ENCODE measurements at regions not wholly inside any gene's neighbourhood (a gene's known extent, or its start where the extent isn't known, plus 50 kb on each side); places are given as distances from the start of the nearest gene placed in this dataset.
A peak's percentile ranks its signal among the peaks of the same experiment; 100 is the strongest.

DNA sequence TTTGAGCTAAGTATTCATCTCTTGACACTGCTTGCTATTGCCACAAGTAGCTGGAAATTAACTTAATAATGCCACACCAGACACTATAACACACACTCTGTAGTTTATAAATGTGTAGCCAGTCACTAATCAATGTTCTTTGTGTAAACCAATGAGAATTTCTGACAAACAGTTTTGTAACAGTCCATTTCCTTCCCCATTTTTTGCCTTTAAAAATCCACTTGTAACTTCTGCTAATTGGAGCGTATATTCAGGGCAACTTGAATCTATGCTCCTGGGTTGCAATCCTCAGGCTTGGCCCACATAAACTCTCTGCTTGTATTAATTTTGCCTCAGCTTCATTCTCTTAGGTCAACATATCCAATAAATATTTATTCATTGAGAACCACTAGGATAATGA is 125.0 kb upstream of the DHRS4 start:
- no peaks in the 10 kb centered on the region for H3K27me3 Mint-ChIP-seq
- ChIA-PET POLR2A (no interaction called here), CTCF (no interaction called here)
- no peaks in the 10 kb centered on the region for H3K36me3 Mint-ChIP-seq (ENCODE audit: low read depth)
- no peaks in the 10 kb centered on the region for H3K9me3 Mint-ChIP-seq
- no peak overlapping the region for H3K27ac Mint-ChIP-seq
- no peak overlapping the region for H3K4me3 Mint-ChIP-seq
- H3K4me1 Mint-ChIP-seq = no peaks in the 10 kb centered on the region
- DNase-seq = no peak

DNA sequence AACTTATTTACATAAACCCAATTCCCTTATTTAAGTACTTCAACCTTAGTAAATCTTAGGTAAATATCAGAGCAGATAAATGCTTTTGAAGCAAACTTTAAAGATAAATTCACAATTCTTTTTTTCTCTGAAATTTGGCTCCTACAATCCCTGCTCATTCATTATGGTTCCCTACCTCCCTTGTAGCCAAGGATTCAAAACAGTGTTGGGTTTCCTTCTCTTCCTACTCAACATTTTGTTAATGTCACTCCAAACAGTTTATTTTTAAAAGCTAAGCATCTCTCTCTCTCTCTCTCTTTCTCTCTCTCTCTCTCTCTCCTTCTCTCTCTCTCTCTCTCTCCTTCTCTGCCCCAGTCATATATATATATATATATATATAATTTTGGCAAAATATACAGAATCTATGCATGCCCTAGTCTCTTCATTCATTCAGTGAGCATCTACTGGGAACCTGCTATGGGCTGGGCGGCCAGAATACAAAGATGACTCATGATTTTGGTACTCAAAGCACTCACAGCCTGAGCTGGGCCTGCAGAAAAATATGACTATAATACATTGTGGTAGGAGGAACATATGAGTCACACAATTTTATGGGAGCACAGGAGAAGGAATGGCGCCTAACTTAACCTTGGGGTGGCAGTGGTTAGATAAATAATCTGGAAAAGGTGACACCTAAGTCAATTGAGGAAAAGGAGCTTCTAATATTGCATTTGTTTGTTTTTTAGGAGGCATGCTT is 123.7 kb upstream of the DHRS4 start:
- Mint-ChIP-seq H3K27me3 (no peaks in the 10 kb centered on the region), H3K36me3 (ENCODE audit: low read depth) (no peaks in the 10 kb centered on the region), H3K4me3 (no peak overlapping the region), H3K4me1 (no peaks in the 10 kb centered on the region), H3K27ac (no peak overlapping the region), H3K9me3 (no peaks in the 10 kb centered on the region)
- DNase-seq = no peak
- CTCF ChIA-PET = no interaction called here
- POLR2A ChIA-PET = no interaction called here

DNA sequence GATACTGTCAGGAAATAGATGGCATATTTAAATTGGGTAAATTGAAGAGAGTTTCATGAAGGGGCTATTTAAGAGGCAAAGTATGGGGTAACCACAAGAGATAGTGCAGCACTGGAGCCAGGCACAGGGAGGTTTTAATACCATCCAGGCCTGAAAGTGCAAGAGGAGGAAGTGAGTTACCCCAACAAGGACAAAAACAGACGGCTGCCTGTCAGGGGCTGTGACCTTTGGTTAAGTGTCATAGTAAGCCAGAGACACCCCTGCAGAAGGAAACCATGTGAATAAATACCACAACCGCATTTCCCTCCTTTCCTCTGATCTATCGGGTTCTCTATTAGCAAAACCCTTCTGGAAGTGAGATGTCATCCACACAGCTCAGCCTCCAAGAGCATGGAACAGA is 122.0 kb upstream of the DHRS4 start:
- Mint-ChIP-seq H3K36me3 (ENCODE audit: low read depth) (no peaks in the 10 kb centered on the region), H3K9me3 (no peaks in the 10 kb centered on the region), H3K4me1 (no peaks in the 10 kb centered on the region), H3K27me3 (no peaks in the 10 kb centered on the region), H3K4me3 (no peak overlapping the region), H3K27ac (no peak overlapping the region)
- POLR2A ChIA-PET = no interaction called here
- DNase-seq = no peak
- CTCF ChIA-PET = interaction anchor here (0.6 kb wide), 1 partner anchor 200 kb away, joined by 4 read pairs; no protein-coding TSS in a partner anchor

DNA sequence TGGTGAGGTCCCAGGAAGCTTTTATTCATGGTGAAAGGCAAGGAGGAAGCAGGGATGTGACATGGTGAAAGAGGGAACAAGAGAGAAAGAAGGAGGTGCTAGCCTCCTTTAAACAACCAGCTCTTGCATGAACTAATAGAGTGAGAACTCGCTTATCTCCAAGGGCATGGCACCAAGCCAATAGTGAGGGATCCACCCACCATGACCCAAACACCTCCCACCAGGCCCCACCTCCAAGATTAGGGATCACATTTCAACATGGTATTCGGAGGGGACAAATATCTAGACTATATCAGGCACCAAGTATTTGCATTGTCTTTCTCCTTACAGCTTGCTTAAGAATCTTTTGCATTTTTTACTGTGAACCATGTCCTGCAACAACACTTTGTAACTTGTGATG is 91.9 kb upstream of the DHRS4 start:
- ChIA-PET POLR2A (no interaction called here), CTCF (interaction anchor here (0.6 kb wide), 1 partner anchor 504 kb away, joined by 4 read pairs; no protein-coding TSS in a partner anchor)
- H3K27ac Mint-ChIP-seq = no peak overlapping the region
- no peak for DNase-seq
- no peak overlapping the region for H3K4me3 Mint-ChIP-seq
- H3K4me1 Mint-ChIP-seq = no peaks in the 10 kb centered on the region
- peaks cover 9% of the 10 kb centered on the region for H3K27me3 Mint-ChIP-seq
- H3K36me3 Mint-ChIP-seq (ENCODE audit: low read depth) = no peaks in the 10 kb centered on the region
- no peaks in the 10 kb centered on the region for H3K9me3 Mint-ChIP-seq

DNA sequence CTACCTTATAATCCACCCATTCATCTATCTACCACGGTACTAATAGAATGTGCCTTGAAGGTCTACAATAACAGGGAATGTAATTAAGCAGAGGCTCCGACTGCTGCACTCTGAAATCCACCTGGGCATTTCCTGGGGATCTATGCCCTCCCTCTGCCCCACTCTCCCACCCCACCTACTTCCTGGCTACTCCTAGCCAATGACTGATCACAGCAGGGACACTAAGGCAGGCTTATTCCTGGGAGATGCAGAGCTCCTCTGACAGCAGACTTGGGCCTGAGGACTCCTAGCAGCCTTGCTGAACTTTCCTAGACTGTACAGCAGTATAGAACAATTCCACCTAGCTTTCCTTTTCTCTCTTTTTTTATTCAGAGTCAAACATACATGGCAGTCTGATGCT is 91.1 kb upstream of the DHRS4 start:
- peaks cover 8% of the 10 kb centered on the region for H3K27me3 Mint-ChIP-seq
- H3K36me3 Mint-ChIP-seq (ENCODE audit: low read depth) = no peaks in the 10 kb centered on the region
- H3K9me3 Mint-ChIP-seq = no peaks in the 10 kb centered on the region
- H3K27ac Mint-ChIP-seq = no peak overlapping the region
- no peaks in the 10 kb centered on the region for H3K4me1 Mint-ChIP-seq
- DNase-seq = no peak
- H3K4me3 Mint-ChIP-seq = no peak overlapping the region
- ChIA-PET CTCF (no interaction called here), POLR2A (no interaction called here)

DNA sequence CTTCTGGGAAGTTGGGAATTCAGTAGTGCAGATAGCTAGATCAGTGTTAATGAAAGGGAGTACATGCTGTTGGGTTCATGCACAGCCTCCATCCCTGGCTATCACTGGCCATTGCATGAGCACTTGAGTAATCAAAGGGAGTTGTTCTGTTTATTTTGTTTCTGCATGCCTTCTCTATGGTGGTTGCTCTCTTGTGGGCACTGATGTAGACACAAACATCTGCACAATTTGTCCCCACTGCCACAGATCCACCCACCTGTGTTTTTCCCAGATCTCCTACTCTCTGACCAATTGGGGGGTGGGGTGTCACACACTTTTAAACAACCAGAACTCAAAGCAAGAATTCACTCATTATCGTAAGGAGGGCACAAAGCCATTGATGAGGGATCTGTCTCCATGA is 89.7 kb upstream of the DHRS4 start:
- Mint-ChIP-seq H3K36me3 (ENCODE audit: low read depth) (no peaks in the 10 kb centered on the region), H3K4me1 (no peaks in the 10 kb centered on the region), H3K4me3 (no peak overlapping the region), H3K27ac (no peak overlapping the region), H3K27me3 (peaks cover 6% of the 10 kb centered on the region), H3K9me3 (no peaks in the 10 kb centered on the region)
- POLR2A ChIA-PET = no interaction called here
- DNase-seq = no peak
- CTCF ChIA-PET = no interaction called here

DNA sequence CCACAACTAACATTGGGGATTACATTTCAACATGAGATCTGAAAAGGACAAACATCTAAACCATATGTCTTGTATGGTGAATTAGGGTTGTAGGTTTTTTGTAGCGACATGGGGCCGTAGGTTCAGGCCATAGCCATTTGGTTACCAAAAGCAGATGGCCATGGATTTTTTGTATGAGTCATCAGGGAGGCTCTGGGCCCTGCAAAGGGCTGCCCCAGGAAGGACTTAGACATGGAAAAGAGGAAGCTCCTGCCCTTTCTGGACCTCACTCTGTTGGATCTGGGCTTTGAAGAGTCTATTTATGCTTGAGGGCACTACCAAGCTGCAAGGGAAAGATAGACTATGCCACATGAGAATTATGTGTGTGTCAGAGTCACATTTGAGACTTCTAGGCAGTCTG is 89.3 kb upstream of the DHRS4 start:
- Mint-ChIP-seq H3K27ac (no peak overlapping the region), H3K36me3 (ENCODE audit: low read depth) (no peaks in the 10 kb centered on the region), H3K4me1 (no peaks in the 10 kb centered on the region), H3K4me3 (no peak overlapping the region), H3K9me3 (no peaks in the 10 kb centered on the region), H3K27me3 (peaks cover 3% of the 10 kb centered on the region)
- ChIA-PET POLR2A (no interaction called here), CTCF (no interaction called here)
- DNase-seq = no peak

DNA sequence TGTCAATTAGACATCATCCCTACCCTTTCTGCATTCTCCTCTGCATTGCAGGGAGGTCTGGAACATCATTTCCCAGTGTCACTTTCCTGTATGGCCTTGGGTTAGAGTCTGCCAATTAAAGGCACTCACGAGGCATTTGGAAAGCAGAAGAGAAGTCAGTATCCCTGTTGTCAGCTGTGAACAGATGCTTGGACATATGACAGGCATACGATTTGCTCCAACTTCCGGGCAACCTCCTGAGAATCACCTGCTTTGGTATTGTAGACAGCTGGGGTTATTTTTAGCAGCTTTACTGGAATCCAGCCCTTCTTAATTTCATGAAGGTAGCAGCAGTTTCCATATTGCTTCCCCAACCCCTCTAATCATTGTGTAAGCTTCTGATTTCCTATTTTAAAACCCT is 88.7 kb upstream of the DHRS4 start:
- no peaks in the 10 kb centered on the region for H3K9me3 Mint-ChIP-seq
- no peaks in the 10 kb centered on the region for H3K4me1 Mint-ChIP-seq
- no peak overlapping the region for H3K4me3 Mint-ChIP-seq
- CTCF ChIA-PET = no interaction called here
- peaks cover 6% of the 10 kb centered on the region for H3K27me3 Mint-ChIP-seq
- no peaks in the 10 kb centered on the region for H3K36me3 Mint-ChIP-seq (ENCODE audit: low read depth)
- H3K27ac Mint-ChIP-seq = no peak overlapping the region
- DNase-seq = no peak
- POLR2A ChIA-PET = no interaction called here

DNA sequence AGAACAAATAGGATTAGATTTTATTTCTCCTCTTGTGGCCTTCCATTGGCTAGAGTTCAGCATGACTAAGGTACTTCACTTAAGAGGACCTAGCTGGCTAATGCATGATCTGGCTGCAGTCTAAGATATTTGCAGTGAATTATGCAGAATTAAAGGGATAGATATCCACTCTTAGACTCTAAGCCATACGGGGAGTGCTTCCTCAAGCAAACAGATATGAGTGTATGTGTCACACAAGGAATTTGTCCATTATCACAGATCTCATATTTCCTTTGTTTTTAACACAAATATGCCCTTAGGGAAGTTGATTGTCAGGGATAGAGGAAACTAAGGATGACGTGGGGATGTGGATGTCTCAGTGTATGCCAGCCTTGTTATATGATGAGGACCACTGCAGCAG is 88.1 kb upstream of the DHRS4 start:
- no peak overlapping the region for H3K4me3 Mint-ChIP-seq
- H3K36me3 Mint-ChIP-seq (ENCODE audit: low read depth) = no peaks in the 10 kb centered on the region
- ChIA-PET CTCF (no interaction called here), POLR2A (no interaction called here)
- no peaks in the 10 kb centered on the region for H3K4me1 Mint-ChIP-seq
- no peak overlapping the region for H3K27ac Mint-ChIP-seq
- H3K9me3 Mint-ChIP-seq = no peaks in the 10 kb centered on the region
- DNase-seq = no peak
- H3K27me3 Mint-ChIP-seq = peaks cover 6% of the 10 kb centered on the region

DNA sequence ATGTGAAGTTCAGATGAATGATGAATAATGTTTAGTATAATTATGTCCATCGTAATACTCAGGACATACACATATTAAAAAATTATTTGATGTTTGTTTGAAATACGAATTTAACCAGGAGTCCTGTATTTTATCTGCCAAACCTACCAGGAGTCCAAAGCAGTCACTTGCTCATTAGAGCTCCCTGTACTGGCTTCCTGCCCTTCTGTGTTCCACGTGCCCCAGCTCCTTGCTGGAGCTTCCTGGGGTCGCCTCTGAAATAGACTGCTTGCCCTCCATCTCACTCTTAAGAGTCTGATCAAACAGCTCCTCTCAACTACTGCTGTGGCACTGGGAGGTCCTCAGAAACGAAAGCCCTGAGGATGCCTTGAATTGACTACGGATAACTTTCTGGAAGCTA is 87.3 kb upstream of the DHRS4 start:
- DNase-seq = no peak
- no peak overlapping the region for H3K27ac Mint-ChIP-seq
- H3K9me3 Mint-ChIP-seq = no peaks in the 10 kb centered on the region
- no peak overlapping the region for H3K4me3 Mint-ChIP-seq
- peaks cover 9% of the 10 kb centered on the region for H3K27me3 Mint-ChIP-seq
- no peaks in the 10 kb centered on the region for H3K36me3 Mint-ChIP-seq (ENCODE audit: low read depth)
- ChIA-PET POLR2A (no interaction called here), CTCF (interaction anchor here (0.6 kb wide), 1 partner anchor 844 kb away, joined by 4 read pairs; no protein-coding TSS in a partner anchor)
- H3K4me1 Mint-ChIP-seq = no peaks in the 10 kb centered on the region

DNA sequence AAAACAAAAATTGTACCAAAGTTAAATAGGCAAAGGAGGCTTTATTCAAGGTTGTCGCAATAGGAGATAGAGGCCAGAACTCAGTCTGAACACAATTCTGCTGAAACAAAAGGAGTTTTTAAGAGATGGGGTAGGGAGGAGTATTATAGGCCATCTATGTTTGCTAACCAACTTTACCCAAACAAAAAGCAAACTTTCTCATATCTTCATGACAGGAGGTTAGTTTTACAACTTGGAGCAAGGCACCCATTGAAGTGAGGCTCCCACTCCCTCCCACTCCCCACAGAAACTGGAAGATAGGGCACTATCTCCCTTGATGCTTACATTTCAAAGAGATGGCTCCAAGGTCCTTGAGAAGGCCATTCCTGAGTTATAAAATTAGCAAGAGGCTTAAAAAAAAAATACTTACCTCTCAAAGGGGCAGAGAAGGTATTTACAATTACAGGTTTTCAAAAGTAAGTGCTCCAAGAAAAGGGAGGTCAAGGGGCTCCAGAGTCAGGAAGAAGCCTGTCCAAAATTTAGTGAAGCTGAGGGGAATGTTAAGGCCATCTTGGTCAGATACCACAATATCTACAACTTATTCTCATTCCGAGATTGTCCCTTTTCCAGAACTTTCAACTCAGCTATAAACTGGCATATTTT is 84.4 kb upstream of the DHRS4 start:
- Mint-ChIP-seq H3K27me3 (peaks cover 9% of the 10 kb centered on the region), H3K9me3 (no peaks in the 10 kb centered on the region), H3K4me1 (no peaks in the 10 kb centered on the region), H3K4me3 (no peak overlapping the region), H3K36me3 (ENCODE audit: low read depth) (no peaks in the 10 kb centered on the region), H3K27ac (no peak overlapping the region)
- ChIA-PET CTCF (no interaction called here), POLR2A (no interaction called here)
- DNase-seq = no peak

DNA sequence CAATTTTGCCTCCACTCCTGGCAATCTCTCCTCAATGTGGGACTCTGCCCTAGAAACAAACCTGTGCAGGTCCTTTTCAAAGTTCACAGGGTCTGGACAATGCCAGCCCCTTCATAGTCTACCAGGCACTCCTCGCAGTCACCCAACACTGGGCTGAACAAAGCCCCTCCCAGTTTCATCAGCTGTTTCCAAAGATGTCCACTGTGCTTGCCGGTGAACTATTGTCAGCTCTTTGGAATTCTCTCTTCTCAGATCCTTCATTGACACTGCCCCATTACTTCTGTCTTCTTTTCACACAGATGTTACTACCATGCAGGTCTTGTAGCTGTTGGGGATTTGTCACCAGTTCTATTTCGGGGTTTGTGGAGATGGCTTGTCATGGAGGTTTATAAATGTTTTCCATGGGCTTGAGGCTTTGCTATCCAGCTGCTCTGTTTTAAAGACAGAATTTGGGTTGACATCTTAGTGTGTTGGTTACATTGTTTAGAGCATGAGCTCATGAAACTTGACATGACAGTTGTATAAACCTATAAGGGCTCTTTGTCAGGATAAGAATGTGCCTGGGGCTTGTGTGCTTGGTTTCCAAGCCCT is 77.3 kb upstream of the DHRS4 start:
- CTCF ChIA-PET = no interaction called here
- POLR2A ChIA-PET = no interaction called here
- Mint-ChIP-seq H3K27ac (no peak overlapping the region), H3K4me1 (peaks cover 9% of the 10 kb centered on the region), H3K36me3 (ENCODE audit: low read depth) (no peaks in the 10 kb centered on the region), H3K27me3 (no peaks in the 10 kb centered on the region), H3K9me3 (no peaks in the 10 kb centered on the region), H3K4me3 (no peak overlapping the region)
- DNase-seq = no peak

DNA sequence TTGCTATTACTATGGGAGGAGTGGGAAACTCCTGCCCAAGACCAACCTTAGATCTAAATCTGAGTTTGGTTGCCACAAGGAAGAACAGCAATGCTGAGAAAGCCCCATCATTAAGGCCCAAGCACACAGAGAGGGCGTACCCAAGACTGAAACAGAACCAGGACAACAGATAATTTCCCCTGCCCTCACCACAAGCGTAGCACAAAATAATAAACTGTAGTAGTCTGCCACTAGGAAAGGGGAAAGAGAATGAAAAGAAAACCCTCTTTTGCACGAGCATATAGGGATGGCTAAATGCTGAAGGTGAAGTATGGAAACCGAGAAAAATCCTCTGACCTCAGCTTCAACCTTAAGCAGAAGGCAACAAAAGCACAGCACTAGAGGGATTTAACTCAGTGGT is 76.5 kb upstream of the DHRS4 start:
- Mint-ChIP-seq H3K27me3 (no peaks in the 10 kb centered on the region), H3K4me1 (peaks cover 9% of the 10 kb centered on the region), H3K36me3 (ENCODE audit: low read depth) (no peaks in the 10 kb centered on the region), H3K27ac (peak overlapping the region; percentile 34), H3K9me3 (no peaks in the 10 kb centered on the region), H3K4me3 (no peak overlapping the region)
- POLR2A ChIA-PET = no interaction called here
- CTCF ChIA-PET = no interaction called here
- no peak for DNase-seq

DNA sequence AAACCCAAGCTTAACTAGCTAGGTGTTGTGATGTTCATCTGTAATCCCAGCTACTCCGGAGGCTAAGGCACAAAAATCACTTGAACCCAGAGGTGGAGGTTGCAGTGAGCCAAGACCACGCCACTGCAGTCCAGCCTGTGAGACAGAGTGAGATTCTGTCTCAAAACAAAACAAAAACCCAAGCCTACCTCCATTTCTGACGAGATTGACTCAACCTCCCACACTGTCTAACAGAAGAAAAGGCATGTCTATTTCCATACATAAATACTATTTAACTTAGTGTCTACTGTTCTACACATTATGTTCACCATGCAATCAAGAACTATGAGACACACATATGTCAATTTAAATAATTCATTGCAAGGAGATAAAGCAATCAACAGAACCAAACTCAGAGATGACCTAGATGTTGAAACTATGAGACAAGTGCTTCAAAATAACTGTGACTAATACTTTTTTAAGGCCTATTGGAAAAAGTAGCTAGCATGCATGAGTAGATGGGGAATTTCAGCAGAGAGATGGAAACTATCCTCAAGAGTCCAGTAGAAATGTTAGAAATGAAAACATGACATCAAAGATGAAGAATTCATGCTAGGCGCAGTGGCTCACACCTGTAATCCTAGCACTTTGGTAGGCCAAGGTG is 75.9 kb upstream of the DHRS4 start:
- H3K27me3 Mint-ChIP-seq = no peaks in the 10 kb centered on the region
- peak overlapping the region; percentile 34 for H3K27ac Mint-ChIP-seq
- POLR2A ChIA-PET = no interaction called here
- no peak for DNase-seq
- CTCF ChIA-PET = no interaction called here
- no peaks in the 10 kb centered on the region for H3K9me3 Mint-ChIP-seq
- no peak overlapping the region for H3K4me3 Mint-ChIP-seq
- no peaks in the 10 kb centered on the region for H3K36me3 Mint-ChIP-seq (ENCODE audit: low read depth)
- H3K4me1 Mint-ChIP-seq = peaks cover 9% of the 10 kb centered on the region
